HS-5 (cell line): ENCODE measurements at regions not wholly inside any gene's neighbourhood (a gene's known extent, or its start where the extent isn't known, plus 50 kb on each side); places are given as distances from the start of the nearest gene placed in this dataset.
A peak's percentile ranks its signal among the peaks of the same experiment; 100 is the strongest.

Source experiments
- DNase-seq: peaks from one replicate; pipeline ENCODE4 v3.0.0-alpha.2; 2012; ENCODE audit warnings: low read depth

GRCh38 chr1:218679988-218680748 lies 335.0 kb downstream of the TGFB2 start:
- no peak for DNase-seq

DNA sequence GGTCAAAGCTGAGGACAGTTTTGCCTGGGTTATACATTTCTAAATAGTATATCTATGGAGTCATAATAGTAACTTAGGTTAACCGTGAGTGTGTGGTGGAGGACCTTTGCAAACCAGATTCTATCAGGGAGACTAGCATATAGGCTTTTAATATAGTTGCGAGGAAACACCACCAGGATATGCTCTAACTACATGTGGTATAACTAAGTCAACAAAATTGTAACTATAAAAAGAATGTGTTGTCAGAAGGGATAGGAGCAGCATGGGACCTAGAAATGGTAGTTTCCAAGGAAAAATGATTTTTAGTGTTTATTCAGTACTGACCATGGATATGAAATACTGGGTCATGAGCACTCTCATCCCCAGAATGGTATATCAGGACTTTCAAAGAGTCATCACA lies 338.1 kb downstream of the TGFB2 start:
- no peak for DNase-seq

DNA sequence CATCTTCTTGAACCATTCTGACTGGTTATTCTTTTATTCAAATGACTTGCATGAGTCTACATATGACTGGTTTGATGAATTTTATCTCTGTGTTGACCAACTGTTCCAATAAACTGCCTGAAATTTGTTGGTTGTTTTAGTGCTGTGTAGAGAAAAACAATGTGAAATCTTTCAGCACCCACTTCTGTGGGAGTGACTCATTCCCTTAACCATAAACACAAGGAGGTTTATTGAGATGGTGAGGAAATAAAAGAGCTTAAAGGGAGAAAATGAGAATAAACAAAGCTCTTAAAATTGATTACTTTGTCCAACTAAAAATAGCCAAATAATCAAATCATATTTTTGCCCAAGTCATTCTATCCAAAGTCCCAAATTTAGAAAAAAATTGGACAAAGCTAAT lies 341.1 kb downstream of the TGFB2 start:
- no peak for DNase-seq

GRCh38 chr1:218686761-218687160 lies 341.6 kb downstream of the TGFB2 start:
- DNase-seq = no peak

DNA sequence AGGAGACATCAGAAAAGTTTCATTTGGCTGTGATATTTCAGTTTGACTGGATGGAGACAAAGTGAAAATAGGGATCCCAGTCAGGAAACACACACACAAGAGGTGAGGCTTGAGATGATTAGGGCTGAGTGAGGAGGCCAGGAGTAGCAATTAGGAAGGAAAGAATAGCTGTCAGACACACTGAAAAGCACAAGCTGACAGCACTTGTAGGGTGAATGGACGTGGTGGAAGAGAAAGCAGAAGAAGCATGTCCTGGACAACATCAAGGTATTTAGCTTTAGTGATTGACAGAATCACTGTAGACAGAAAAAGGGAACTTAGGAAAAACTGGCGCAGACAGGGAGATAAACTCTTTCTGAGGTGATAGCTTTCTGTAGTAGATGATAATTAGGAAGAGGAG lies 347.7 kb downstream of the TGFB2 start:
- DNase-seq = no peak

DNA sequence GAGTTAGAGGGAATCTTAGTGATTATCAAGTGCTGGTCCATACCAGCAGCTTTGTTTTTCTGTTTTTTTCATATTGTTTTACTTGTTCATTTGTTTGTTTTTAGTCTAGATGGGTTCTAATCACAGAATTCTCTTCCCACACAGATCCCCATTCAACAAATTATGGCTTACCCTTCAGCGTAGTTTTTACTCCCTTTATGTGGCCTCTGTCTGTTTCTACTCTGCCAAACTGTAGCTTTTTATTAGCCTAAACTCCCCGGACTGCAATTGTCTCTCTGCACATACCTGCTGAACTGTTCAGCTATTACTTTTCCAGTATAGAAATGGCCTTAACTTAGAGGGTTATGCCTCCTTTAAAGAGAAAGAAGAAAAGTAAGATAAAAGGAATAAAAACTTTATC lies 348.5 kb downstream of the TGFB2 start:
- DNase-seq = no peak

DNA sequence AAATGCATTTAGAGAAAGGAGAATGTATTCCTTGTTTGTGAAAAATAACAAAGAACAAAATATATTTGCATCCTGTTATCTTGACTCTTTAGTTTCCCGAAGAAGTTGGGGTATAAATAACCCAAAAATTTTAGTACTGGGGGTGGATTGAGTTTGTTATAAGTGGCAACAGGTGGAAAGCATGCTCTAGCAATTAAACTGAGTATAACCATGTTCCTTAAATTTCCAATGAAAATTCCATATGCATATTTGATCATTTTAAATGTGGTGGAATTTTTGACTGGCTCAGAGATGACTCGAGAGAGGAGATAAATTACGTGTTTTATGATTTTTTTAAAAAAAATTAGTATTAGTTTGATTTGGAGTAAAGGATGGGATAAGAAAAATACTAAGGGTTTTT lies 348.9 kb downstream of the TGFB2 start:
- DNase-seq = no peak

DNA sequence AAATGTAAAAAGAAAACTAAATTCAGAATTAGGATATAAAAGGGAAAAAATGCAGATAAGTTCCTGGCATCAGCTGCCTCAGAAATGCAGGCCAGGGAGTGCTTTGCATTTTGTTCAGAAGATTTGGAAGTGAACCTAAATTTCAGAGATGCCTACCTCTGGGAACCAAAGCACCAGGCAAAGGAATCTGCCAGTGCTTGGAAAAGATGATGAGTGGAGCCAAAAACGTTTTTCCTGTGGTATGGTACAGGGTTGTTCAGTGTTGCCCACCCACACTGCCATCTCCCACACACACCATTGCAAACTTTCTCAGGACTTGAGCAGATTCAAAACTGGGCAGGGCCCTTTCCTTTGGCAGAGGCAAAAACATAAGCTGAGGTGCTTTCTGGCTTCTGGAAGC lies 349.5 kb downstream of the TGFB2 start:
- no peak for DNase-seq

DNA sequence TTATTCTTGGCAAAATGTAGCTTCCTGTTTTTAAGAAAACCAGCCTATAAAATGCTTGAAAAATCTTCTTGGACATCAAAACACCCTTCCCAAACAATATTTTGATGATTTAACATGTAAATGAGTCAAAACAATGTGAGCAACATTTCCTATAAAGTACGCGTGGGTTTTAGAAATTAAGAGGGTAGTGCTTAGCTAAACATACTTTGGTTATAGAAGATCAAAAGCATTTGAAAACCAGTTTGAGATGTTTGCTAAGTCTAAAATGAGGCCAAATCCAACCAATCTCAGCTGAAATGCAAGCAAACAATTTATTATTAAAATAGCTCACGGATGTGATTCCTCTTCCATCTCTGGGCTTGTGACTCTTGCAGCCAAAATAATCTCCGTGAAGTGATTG lies 350.4 kb downstream of the TGFB2 start:
- no peak for DNase-seq

GRCh38 chr1:218698141-218698540 lies 353.0 kb downstream of the TGFB2 start:
- no peak for DNase-seq

- no peak for DNase-seq
These were observed 354.3 kb downstream of the TGFB2 start for GRCh38 chr1:218699421-218699820.

DNA sequence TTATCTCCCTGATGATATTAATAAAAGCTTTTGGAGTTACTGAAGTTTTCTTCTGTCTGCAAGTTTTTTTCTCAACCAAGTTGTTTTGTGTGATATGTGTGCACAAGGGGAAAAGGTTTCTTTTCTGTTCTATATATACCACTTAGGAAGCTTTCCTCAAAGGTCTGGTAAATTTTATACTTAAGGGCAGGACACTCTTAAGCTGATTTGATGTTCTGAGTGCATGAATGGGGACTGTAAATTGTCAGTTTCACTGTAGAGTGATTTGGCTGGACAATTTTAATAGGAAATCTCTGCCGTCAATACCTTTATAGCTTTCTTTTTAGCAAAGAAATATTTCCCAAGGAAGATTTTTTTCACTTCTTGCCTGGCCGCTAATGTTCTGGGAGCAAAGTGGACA lies 354.7 kb downstream of the TGFB2 start:
- DNase-seq = no peak

DNA sequence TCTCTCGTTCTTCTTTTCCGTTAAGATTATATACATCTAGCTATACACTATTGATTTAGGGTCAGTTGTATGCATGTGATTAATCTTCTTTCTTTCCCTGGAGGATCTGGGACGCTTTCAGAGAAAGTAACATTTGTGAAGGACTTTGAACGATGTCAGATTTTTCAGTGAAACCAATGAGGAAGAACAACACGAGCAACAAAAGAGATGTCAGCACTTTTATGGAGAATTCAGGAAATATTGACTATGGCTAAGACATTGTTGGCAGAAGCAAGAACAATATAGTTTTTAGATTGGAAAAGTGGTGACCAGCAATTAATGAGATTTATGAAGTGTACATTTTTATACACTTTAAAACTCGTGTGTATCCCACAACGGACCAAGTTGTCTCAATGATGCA lies 355.5 kb downstream of the TGFB2 start:
- DNase-seq = no peak

DNA sequence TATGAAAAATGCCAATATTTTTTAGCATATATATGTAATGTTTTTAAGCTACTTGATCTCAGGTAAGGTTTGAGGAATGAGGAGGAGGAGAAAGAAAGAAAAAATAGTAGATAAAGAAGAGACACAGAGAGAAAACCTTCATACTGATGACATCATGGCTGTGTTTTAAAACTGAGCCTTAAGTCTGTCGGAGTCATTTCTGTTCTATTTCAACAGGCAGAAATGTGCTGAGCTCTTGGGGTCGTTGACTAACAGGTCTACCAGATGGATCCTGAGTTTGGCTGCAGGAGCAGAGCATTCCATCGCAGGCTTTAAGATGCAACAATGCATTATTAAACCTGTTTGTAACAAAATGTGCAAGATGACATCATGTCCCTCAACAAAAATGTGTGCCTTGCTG lies 356.0 kb downstream of the TGFB2 start:
- no peak for DNase-seq

- no peak for DNase-seq
These were observed 357.6 kb downstream of the TGFB2 start for GRCh38 chr1:218702775-218703174.

- DNase-seq = no peak
These were observed 358.7 kb downstream of the TGFB2 start for GRCh38 chr1:218703836-218704235.

DNA sequence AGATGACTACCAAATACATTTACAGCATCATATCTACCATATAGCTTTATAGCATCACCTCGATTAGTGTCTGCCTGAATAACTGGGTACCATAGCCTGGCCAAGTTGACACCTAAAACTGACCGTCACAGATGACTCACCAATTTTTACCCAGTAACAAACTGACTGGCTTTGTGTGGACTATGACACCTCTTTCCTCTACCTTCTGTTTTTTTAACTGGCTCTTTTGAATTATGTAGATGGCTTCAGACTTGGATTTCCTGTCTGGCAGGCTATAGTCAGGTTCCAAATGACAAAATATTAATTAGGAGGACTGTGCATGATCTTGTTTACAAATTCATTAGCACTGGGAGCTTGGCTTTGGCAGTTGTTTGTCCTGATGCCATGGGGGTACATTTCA lies 360.3 kb downstream of the TGFB2 start:
- no peak for DNase-seq

DNA sequence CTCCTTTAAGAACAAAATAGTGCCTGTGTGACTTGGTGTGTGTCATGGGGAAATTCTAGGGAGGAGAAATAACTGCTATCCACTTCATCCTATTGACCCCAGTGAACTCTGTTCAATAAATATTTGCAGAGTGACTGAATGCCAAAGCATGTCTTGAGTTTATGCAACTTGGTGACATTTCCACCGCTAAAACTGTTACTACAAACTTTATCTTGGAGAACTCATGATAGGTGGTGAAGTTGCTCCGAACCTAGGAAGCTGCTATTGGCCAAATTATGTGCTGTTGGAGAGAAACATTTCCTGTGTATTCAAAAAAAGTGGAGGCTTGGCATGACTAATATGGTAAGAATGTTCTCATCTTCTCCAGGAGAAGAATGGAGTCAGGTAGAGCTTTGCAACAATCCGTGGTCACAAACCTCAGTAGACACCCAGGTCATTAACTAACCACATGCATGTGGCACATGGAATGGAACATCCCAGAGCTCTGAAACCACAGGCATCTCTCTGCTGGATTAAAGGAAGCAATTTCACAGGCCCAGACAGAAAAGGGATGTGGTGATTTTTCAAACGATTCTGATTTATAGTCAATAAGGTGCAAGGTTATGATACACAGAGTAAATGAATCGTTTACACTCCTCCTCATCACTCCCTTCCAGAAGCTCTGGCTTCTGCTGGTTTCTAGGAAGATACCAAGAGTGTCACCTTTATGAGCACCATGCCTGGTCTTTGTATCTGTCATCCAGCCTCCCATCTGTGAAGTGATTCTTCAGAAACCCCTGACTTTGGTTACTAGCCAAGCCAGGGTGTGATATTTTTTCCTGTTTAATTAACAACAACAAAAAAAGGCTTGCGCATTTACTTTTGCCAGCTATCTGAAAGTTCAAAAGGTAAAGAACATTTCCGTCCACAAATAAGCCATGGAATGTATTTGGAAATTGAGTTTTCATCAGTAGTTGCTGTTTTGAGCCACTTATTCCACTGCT lies 361.1 kb downstream of the TGFB2 start:
- peak; percentile 98 for DNase-seq

GRCh38 chr1:218711001-218711400 lies 365.9 kb downstream of the TGFB2 start:
- DNase-seq = peak; percentile 8

DNA sequence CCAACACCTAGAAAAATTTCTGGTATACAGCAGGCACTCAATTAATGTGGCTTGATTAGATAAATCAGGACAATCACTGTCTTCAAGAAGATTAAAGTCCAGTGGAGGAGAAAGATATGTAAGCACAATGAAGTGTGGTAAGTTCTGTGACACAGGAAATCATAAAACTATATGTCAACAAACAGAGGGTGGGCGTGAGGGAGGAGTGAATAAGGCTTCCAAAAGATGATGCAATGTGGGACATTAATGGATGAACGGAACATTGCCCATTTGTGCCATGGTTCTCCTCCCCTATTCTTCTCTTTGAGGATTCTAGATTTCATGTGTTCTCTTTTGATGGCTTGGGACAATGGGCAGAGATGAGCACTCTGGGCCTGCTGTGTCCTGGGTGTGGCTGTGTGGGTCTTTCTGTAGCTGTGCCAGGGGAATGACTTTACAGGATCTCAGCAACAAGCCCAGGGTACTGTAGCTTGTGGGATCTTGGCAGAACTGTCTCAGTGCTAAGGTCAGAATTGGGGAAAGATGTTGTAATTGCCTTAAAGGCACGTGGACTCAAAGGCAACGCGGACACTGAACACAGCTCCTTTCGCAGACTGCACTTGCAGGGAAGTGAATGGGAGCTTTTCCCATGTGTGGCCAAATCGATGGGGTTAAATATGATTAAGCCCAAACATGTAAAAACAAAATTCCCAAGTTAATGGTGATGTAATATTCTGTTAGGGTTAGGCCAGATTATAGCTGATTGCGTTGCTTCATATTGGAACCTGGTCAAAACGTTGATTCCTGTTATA lies 366.9 kb downstream of the TGFB2 start:
- no peak for DNase-seq

- DNase-seq = no peak
These were observed 367.5 kb downstream of the TGFB2 start for GRCh38 chr1:218712677-218713076.

DNA sequence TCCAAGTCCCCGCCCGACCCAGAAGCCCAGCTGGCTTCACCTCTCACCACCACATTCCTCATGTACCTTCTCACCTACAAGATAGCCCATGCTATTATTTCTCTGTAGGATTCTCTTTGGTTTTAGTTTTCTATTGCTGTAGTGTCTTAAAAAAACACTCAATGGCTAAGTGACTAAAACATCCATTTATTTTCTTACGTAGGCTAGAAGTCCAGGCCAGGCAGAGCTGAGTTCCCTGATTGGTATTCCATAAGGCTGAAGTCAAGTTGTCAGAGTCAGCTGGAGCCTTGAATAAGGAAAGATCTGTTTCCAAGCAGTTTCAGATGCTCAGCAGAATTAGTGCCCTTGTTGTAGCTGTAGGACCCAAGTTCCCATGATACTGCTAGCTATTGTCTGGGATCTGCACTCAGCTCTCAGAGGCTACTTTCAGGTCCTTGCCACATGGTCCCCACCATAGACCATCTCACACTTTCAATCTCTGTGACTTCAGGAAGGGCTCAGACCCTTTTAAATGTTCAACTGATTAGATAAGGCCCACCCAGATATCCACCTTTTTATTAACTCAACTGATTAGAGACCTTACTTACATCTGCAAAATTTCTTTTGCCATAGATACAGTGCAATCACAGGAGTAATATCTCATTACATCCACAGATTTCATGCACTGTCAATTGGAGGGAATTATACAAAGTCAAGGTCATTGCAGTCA lies 371.0 kb downstream of the TGFB2 start:
- DNase-seq = no peak
